BJ (cell line): ENCODE measurements at regions not wholly inside any gene's neighbourhood (a gene's known extent, or its start where the extent isn't known, plus 50 kb on each side); places are given as distances from the start of the nearest gene placed in this dataset.

ENCODE experiments used
- CTCF ChIA-PET: fragments of 350-600 bp; formaldehyde crosslinking; extraction: SDS; loops from one replicate; lab custom pipeline; 2021; ENCODE audit warnings: antibody characterized with exemption, inconsistent platforms; lab: Yijun Ruan, JAX
- POLR2A ChIA-PET: fragments of 300-600 bp; sonication (Branson Sonifier 250); formaldehyde crosslinking; extraction: SDS; loops from one replicate; lab custom pipeline; 2021; ENCODE audit warnings: antibody characterized with exemption; lab: Charles Lee
- DNase-seq: peaks from one replicate; pipeline ENCODE4 v3.0.0-alpha.2; 2011; ENCODE audit warnings: low read depth
- H3K27me3 ChIP-seq: 2 replicates; pipeline ENCODE4 v1.6.0; 2011; ENCODE audit warnings: low read length; ENCODE audit not compliant: control insufficient read depth, insufficient read depth
- H3K36me3 ChIP-seq: 2 replicates; pipeline ENCODE4 v1.5.1; 2011; ENCODE audit warnings: low read length; ENCODE audit not compliant: control insufficient read depth, insufficient read depth
- H3K4me3 ChIP-seq: 2 replicates; pipeline ENCODE4 v1.5.1; 2011; ENCODE audit warnings: low read depth, mild to moderate bottlenecking, control low read depth, low read length
- TF ChIP-seq, protein P1 (sequence below): IDR thresholded peaks from 2 replicates; pipeline ENCODE4 v1.5.1; 2011; ENCODE audit warnings: low read depth, mild to moderate bottlenecking, control low read depth, inconsistent platforms, low read length, moderate library complexity; ENCODE audit not compliant: insufficient read depth

DNA sequence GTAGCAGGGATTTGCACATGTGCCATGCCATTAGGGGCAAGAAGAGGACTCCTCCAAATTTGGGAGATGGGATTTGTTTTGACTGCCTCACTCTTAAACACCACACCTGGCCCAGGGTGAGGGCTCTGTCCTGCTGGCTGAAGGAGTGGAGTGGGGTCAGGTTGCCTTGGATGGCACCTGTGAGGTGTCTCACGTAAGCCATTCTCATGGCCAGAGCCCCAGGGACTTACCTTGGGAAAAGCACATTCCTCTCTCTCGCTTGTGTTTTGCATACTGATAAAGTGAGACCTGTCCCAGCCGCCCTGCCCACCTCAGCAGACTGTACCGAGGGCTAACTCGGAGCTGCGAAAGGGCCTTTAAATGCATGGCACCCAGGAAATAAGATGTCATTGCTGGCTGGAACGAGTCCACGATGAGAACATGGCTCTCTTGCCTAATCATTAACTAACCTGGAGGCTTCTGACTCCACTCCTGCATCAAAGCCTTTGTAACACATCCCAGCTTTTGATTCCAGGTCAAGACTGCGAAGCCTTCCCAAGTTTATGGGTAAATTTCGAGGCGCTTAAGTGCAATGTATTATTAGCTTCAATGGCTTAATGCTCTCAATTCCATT, 184.0 kb upstream of the RNF32 start:
- CTCF ChIA-PET, result no interaction called here
- POLR2A ChIA-PET, result no interaction called here
- no peak for DNase-seq
- TF ChIP-seq, protein P1, sequence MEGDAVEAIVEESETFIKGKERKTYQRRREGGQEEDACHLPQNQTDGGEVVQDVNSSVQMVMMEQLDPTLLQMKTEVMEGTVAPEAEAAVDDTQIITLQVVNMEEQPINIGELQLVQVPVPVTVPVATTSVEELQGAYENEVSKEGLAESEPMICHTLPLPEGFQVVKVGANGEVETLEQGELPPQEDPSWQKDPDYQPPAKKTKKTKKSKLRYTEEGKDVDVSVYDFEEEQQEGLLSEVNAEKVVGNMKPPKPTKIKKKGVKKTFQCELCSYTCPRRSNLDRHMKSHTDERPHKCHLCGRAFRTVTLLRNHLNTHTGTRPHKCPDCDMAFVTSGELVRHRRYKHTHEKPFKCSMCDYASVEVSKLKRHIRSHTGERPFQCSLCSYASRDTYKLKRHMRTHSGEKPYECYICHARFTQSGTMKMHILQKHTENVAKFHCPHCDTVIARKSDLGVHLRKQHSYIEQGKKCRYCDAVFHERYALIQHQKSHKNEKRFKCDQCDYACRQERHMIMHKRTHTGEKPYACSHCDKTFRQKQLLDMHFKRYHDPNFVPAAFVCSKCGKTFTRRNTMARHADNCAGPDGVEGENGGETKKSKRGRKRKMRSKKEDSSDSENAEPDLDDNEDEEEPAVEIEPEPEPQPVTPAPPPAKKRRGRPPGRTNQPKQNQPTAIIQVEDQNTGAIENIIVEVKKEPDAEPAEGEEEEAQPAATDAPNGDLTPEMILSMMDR, result no peak
- H3K36me3 ChIP-seq, result no peaks in the 10 kb centered on the region
- H3K4me3 ChIP-seq, result no peak overlapping the region
- H3K27me3 ChIP-seq, result no peaks in the 10 kb centered on the region

DNA sequence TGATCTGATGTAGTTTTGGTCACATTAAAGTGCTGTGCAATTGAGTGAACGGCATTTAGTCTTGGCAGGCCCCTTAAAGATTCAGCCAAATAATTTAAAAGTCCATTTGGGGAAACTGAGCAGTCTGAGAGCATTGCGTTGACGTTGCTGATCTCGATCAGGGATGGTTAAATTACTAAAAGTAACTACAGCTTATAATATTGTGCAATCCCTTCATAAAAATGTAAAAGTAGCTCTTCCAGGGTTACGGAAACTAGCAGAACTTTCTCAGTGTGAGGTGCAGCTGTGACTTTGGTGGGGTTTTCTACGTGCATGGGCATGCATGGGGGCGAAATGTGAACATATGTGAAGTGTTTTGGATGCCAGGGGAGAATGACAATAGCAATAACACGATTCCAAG, 184.5 kb upstream of the RNF32 start:
- POLR2A ChIA-PET, result no interaction called here
- no peaks in the 10 kb centered on the region for H3K27me3 ChIP-seq
- TF ChIP-seq, protein P1, result no peak

DNA sequence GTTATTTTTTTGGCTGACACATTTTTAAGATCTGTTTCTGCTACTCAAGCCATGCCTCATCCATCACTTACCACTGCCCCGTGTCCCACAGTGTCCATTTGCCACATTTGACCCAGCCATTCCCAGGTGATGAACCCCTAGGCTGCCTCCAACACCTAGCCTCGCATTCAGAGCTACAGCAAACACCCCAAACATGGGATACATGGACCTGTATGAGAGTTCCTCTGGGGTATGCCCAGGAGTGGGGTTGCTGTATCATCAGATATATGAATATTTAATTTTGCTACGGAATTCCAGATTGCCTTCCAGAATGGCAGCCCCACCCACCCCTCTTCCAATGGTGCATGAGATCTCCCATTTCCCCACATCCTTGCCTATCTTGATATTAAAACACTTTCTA, 190.1 kb upstream of the RNF32 start:
- ChIA-PET POLR2A (no interaction called here), CTCF (no interaction called here)
- no peaks in the 10 kb centered on the region for H3K36me3 ChIP-seq
- H3K4me3 ChIP-seq, result no peak overlapping the region
- no peaks in the 10 kb centered on the region for H3K27me3 ChIP-seq
- TF ChIP-seq, protein P1, result no peak
- DNase-seq, result no peak

More for the DNA sequence above, 184.5 kb upstream of the RNF32 start:
- Histone ChIP-seq H3K4me3 (no peak overlapping the region), H3K36me3 (no peaks in the 10 kb centered on the region)
- DNase-seq, result no peak
- CTCF ChIA-PET, result no interaction called here

DNA sequence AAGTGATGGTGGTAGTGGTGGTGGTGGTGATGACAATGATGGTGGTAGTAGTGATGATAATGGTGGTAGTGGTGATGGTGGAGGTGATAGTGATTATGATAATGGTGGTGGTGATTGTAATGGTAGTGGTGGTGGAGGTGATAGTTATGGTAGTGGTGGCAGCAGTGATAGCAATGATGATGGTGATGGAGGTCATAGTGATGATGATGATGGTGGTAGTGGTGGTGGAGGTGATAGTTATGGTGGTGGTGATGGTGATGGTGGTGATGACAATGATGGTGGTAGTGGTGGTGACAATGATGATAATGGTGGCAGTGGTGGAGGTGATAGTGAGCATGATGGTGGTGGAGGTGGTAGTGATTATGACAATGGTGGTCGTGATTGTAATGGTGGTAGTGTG, 191.7 kb upstream of the RNF32 start:
- ChIA-PET POLR2A (no interaction called here), CTCF (no interaction called here)
- no peak overlapping the region for H3K4me3 ChIP-seq
- no peaks in the 10 kb centered on the region for H3K27me3 ChIP-seq
- TF ChIP-seq, protein P1, result no peak
- no peaks in the 10 kb centered on the region for H3K36me3 ChIP-seq
- DNase-seq, result no peak

DNA sequence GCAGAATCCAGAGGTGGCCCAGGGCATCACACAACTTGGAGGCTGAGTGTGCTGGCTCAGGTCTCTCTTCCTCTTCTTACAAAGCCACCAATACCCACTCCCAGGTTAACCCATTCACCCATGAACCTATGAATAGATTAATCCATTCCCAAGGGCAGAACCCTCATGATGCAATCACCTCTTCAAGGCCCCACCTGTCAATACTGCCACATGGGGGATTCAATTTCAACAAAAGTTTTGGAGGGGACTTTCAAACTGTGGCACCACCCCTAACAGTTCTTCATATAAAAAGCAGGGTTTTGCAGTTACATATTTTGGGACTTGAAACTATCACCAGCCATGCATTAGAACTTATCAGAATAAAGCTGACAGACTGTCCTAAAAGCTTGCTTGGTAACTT, 193.6 kb upstream of the RNF32 start:
- no peak for DNase-seq
- CTCF ChIA-PET, result no interaction called here

More for the DNA sequence above, 193.6 kb upstream of the RNF32 start:
- Histone ChIP-seq H3K4me3 (no peak overlapping the region), H3K27me3 (no peaks in the 10 kb centered on the region), H3K36me3 (no peaks in the 10 kb centered on the region)
- TF ChIP-seq, protein P1, result no peak
- POLR2A ChIA-PET, result no interaction called here
